NCI-H2227 (cell line): ENCODE measurements at regions not wholly inside any gene's neighbourhood (a gene's known extent, or its start where the extent isn't known, plus 50 kb on each side); places are given as distances from the start of the nearest gene placed in this dataset.

Experiments
- DNase-seq: peaks from one replicate; lab custom pipeline; 2025; ENCODE audit not compliant: unreplicated experiment; lab: John Stamatoyannopoulos, UW

GRCh38 chr7:25995216-25995615 lies 156.8 kb upstream of the NFE2L3 start:
- no peak for DNase-seq

GRCh38 chr7:25996006-25996408 lies 156.0 kb upstream of the NFE2L3 start:
- no peak for DNase-seq

GRCh38 chr7:25998499-25998898 lies 153.5 kb upstream of the NFE2L3 start:
- no peak for DNase-seq

- no peak for DNase-seq
Observed at GRCh38 chr7:26000841-26001240, 151.2 kb upstream of the NFE2L3 start.

- DNase-seq: no peak
Observed at GRCh38 chr7:26001662-26002244, 150.2 kb upstream of the NFE2L3 start.

- DNase-seq: no peak
Observed at GRCh38 chr7:26005683-26006410, 146.2 kb upstream of the NFE2L3 start.

- DNase-seq: no peak
Observed at GRCh38 chr7:26006426-26006825, 145.6 kb upstream of the NFE2L3 start.

GRCh38 chr7:26007510-26007909 lies 144.5 kb upstream of the NFE2L3 start:
- DNase-seq: no peak

GRCh38 chr7:26008428-26008827 lies 143.6 kb upstream of the NFE2L3 start:
- no peak for DNase-seq

GRCh38 chr7:26011039-26011696 lies 140.8 kb upstream of the NFE2L3 start:
- DNase-seq: no peak

- DNase-seq: peak; percentile 11
Observed at GRCh38 chr7:26013551-26014083, 138.4 kb upstream of the NFE2L3 start.

GRCh38 chr7:26022982-26023381 lies 129.0 kb upstream of the NFE2L3 start:
- no peak for DNase-seq

GRCh38 chr7:26029911-26030310 lies 122.1 kb upstream of the NFE2L3 start:
- DNase-seq: no peak

- no peak for DNase-seq
Observed at GRCh38 chr7:26034391-26034790, 117.6 kb upstream of the NFE2L3 start.

- no peak for DNase-seq
Observed at GRCh38 chr7:26035552-26035951, 116.4 kb upstream of the NFE2L3 start.

GRCh38 chr7:26036092-26036491 lies 115.9 kb upstream of the NFE2L3 start:
- no peak for DNase-seq

- no peak for DNase-seq
Observed at GRCh38 chr7:26038201-26038990, 113.6 kb upstream of the NFE2L3 start.

GRCh38 chr7:26040085-26040484 lies 111.9 kb upstream of the NFE2L3 start:
- DNase-seq: no peak

GRCh38 chr7:26042237-26042636 lies 109.8 kb upstream of the NFE2L3 start:
- DNase-seq: no peak

- DNase-seq: no peak
Observed at GRCh38 chr7:26043801-26044200, 108.2 kb upstream of the NFE2L3 start.

- DNase-seq: no peak
Observed at GRCh38 chr7:26044320-26044719, 107.7 kb upstream of the NFE2L3 start.
